ENCODE measurements at regions not wholly inside any gene's neighbourhood (a gene's known extent, or its start where the extent isn't known, plus 50 kb on each side); places are given as distances from the start of the nearest gene placed in this dataset.
A peak's percentile ranks its signal among the peaks of the same experiment; 100 is the strongest.

GRCh38 chr4:30537456-30537855, 182.7 kb upstream of the PCDH7 start:
- Histone ChIP-seq H3K4me3 (no peak overlapping the region), H3K27ac (no peak overlapping the region), H3K9me3 (no peaks in the 10 kb centered on the region), H3K4me1 (peaks cover 0 to 8% (median 0%) of the 10 kb centered on the region in 4 donors), H3K36me3 (no peaks in the 10 kb centered on the region), H3K27me3 (no peaks in the 10 kb centered on the region)
- TF ChIP-seq EP300 (IDR thresholded peaks at IDR 0.05; ENCODE audit: low read depth) (no peak), CTCF (IDR thresholded peaks at IDR 0.05) (no peak), POLR2AphosphoS5 (IDR thresholded peaks at IDR 0.05) (no peak), POLR2A (IDR thresholded peaks at IDR 0.05) (no peak)
- peak; percentile 19 for DNase-seq
- 18 to 27% methylated on average over 3 of the region's 3 CpGs for WGBS, 2 donors (ENCODE audit: low coverage in 1 of 2)
- in situ Hi-C loops (cut with MboI; ENCODE audit: low pct_ligation_motif_present in 1 of 4, low pct_unique_long_range_greater_than_20kb in 1 of 4, low sequenced_read_pairs in 3 of 4) (no loop called here), intact Hi-C loops (cut with DNase I; ENCODE audit: low total_unique reads) (no loop called here)

GRCh38 chr4:30538794-30539193, 181.4 kb upstream of the PCDH7 start:
- DNase-seq = no peak
- 84% methylated on average over 5 of the region's 5 CpGs for WGBS, 2 donors (ENCODE audit: low coverage in 1 of 2)
- Histone ChIP-seq H3K9me3 (no peaks in the 10 kb centered on the region), H3K36me3 (no peaks in the 10 kb centered on the region), H3K27me3 (no peaks in the 10 kb centered on the region), H3K27ac (no peak overlapping the region), H3K4me1 (peaks cover 0 to 8% (median 0%) of the 10 kb centered on the region in 4 donors), H3K4me3 (no peak overlapping the region)
- intact Hi-C loops (cut with DNase I; ENCODE audit: low total_unique reads) (no loop called here), in situ Hi-C loops (cut with MboI; ENCODE audit: low pct_ligation_motif_present in 1 of 4, low pct_unique_long_range_greater_than_20kb in 1 of 4, low sequenced_read_pairs in 3 of 4) (no loop called here)
- TF ChIP-seq EP300 (IDR thresholded peaks at IDR 0.05; ENCODE audit: low read depth) (no peak), CTCF (IDR thresholded peaks at IDR 0.05) (no peak), POLR2A (IDR thresholded peaks at IDR 0.05) (no peak), POLR2AphosphoS5 (IDR thresholded peaks at IDR 0.05) (no peak)

- Histone ChIP-seq H3K27me3 (no peaks in the 10 kb centered on the region), H3K27ac (no peak overlapping the region), H3K9me3 (no peaks in the 10 kb centered on the region), H3K36me3 (no peaks in the 10 kb centered on the region), H3K4me1 (no peaks in the 10 kb centered on the region), H3K4me3 (no peak overlapping the region)
- WGBS, 2 donors (ENCODE audit: low coverage in 1 of 2) = 97% methylated on average over 1 of the region's 1 CpG; no CpG with 5 or more reads in 1 of the 2 donors
- TF ChIP-seq CTCF (IDR thresholded peaks at IDR 0.05) (no peak), POLR2AphosphoS5 (IDR thresholded peaks at IDR 0.05) (no peak)
- intact Hi-C loops (cut with DNase I; ENCODE audit: low total_unique reads) (no loop called here), in situ Hi-C loops (cut with MboI; ENCODE audit: low pct_ligation_motif_present in 1 of 4, low pct_unique_long_range_greater_than_20kb in 1 of 4, low sequenced_read_pairs in 3 of 4) (no loop called here)
- no peak for DNase-seq
Observed at GRCh38 chr4:30543057-30543456, 177.1 kb upstream of the PCDH7 start.

- Histone ChIP-seq H3K4me3 (no peak overlapping the region), H3K9me3 (no peaks in the 10 kb centered on the region), H3K36me3 (no peaks in the 10 kb centered on the region), H3K27ac (no peak overlapping the region), H3K4me1 (no peaks in the 10 kb centered on the region), H3K27me3 (no peaks in the 10 kb centered on the region)
- WGBS, 2 donors (ENCODE audit: low coverage in 1 of 2) = 63% methylated on average over 1 of the region's 1 CpG; no CpG with 5 or more reads in 1 of the 2 donors
- TF ChIP-seq POLR2A (IDR thresholded peaks at IDR 0.05) = no peak
- TF ChIP-seq EP300 (IDR thresholded peaks at IDR 0.05; ENCODE audit: low read depth) = no peak
- no peak for TF ChIP-seq CTCF (IDR thresholded peaks at IDR 0.05)
- TF ChIP-seq POLR2AphosphoS5 (IDR thresholded peaks at IDR 0.05) = no peak
- in situ Hi-C loops (cut with MboI; ENCODE audit: low pct_ligation_motif_present in 1 of 4, low pct_unique_long_range_greater_than_20kb in 1 of 4, low sequenced_read_pairs in 3 of 4) = no loop called here
- intact Hi-C loops (cut with DNase I; ENCODE audit: low total_unique reads) = loop anchor here (5.0 kb wide), 1 partner anchor 876 kb away; no protein-coding TSS in a partner anchor
- no peak for DNase-seq
Observed at GRCh38 chr4:30553151-30553550, 167.0 kb upstream of the PCDH7 start.
